K562 (cell line): ENCODE measurements at regions not wholly inside any gene's neighbourhood (a gene's known extent, or its start where the extent isn't known, plus 50 kb on each side); places are given as distances from the start of the nearest gene placed in this dataset.

Source experiments
- AFF4 ChIP-seq: sonication (generic); formaldehyde crosslinking; IDR thresholded peaks from 2 replicates; pipeline ENCODE4 v1.8.0; 2023; ENCODE audit warnings: mild to moderate bottlenecking, missing genetic modification reagents
- PRMT5 ChIP-seq: sonication (generic); formaldehyde crosslinking; IDR thresholded peaks from 2 replicates; pipeline ENCODE4 v1.5.0; 2020; ENCODE audit warnings: missing genetic modification reagents
- ZBTB1 ChIP-seq: sonication (generic); formaldehyde crosslinking; IDR thresholded peaks from 2 replicates; pipeline ENCODE4 v1.8.1; 2023; ENCODE audit warnings: missing genetic modification reagents, low read depth, mild to moderate bottlenecking, borderline replicate concordance
- ZMIZ1 ChIP-seq, 2 experiments: fragments of 150-350 bp in 1 of 2; IDR thresholded peaks; 2 replicates each; pipeline ENCODE4 v1.6.1; 2012 to 2016; ENCODE audit warnings: low read depth in 2 of 2, low read length in 2 of 2, mild to moderate bottlenecking in 1 of 2, moderate library complexity in 1 of 2

DNA sequence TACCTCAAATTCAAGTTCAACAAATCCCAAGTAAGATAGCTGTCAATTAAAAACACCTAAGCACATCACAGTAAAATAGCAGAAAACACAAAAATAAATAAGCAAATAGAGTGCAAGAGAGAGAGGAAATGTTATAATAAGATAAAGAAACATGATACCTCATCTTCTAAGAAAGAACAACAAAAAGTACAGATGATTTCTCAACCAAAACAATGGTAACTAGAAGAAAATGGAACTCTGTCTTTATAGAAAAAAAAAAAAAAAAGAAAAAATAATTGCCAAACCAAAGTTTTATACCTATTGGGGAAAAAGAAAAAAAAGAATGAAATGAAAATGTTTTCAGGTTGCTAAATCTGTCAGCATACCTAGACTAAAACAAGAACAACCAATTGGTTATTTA lies 1253.5 kb upstream of the CDH2 start (continued):
- TF ChIP-seq AFF4 (CRISPR knock-in tag) (no peak), ZBTB1 (no peak), ZMIZ1 (IDR thresholded peaks at IDR 0.05; ENCODE audit: low read depth in 2 of 2, low read length in 2 of 2) (no peak), PRMT5 (no peak)
